ENCODE measurements at regions not wholly inside any gene's neighbourhood (a gene's known extent, or its start where the extent isn't known, plus 50 kb on each side); places are given as distances from the start of the nearest gene placed in this dataset.

GRCh38 chr18:42640160-42640559, 475.3 kb downstream of the RIT2 start:
- no peak overlapping the region for H3K4me3 ChIP-seq (ENCODE audit: low read depth, low read length)
- no peak for DNase-seq (ENCODE audit: low read depth)
- TF ChIP-seq CTCF (IDR thresholded peaks at IDR 0.05; ENCODE audit: control insufficient read depth, extremely low read depth, insufficient read depth), result no peak

DNA sequence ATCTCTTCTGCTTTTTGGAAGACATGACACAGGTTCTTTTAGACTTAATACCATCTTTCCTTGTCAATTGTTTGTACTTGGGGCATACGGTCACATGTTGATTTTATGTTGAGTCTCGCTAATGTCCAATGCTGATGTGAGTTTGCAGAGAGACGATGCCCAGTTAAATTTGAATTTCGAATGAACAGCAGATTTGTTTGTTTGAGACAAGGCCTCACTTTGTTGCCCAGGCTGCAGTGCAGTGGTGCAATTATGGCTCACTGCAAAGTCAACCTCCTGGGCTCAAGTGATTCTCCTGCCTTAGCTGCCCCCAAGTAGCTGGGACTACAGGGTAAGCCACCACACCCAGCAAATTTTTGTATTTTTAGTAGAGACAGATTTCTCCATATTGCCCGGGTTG, 473.5 kb downstream of the RIT2 start:
- H3K4me3 ChIP-seq (ENCODE audit: low read depth, low read length), result no peak overlapping the region
- TF ChIP-seq CTCF (IDR thresholded peaks at IDR 0.05; ENCODE audit: control insufficient read depth, extremely low read depth, insufficient read depth), result no peak
- no peak for DNase-seq (ENCODE audit: low read depth)

DNA sequence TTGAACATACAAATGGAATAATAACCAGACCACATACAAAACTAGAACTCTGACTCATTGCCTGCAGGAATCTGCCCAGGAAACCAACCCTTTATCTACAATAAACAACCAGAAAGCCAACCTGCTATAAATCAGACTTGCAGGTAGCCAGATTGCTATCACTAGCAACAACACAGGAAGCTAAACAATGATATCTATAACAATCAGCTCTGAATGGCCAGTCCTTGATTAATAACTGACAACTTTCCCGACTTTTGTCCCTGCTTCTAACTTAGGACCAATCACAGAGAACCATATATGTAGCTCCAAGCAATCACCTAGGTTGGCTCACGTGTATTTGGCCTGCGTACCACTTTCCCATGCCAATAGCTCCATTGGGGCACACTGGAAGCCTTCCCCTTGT, 470.8 kb downstream of the RIT2 start:
- TF ChIP-seq CTCF (IDR thresholded peaks at IDR 0.05; ENCODE audit: control insufficient read depth, extremely low read depth, insufficient read depth), result no peak
- DNase-seq (ENCODE audit: low read depth), result peak; percentile 77
- H3K4me3 ChIP-seq (ENCODE audit: low read depth, low read length), result no peak overlapping the region

DNA sequence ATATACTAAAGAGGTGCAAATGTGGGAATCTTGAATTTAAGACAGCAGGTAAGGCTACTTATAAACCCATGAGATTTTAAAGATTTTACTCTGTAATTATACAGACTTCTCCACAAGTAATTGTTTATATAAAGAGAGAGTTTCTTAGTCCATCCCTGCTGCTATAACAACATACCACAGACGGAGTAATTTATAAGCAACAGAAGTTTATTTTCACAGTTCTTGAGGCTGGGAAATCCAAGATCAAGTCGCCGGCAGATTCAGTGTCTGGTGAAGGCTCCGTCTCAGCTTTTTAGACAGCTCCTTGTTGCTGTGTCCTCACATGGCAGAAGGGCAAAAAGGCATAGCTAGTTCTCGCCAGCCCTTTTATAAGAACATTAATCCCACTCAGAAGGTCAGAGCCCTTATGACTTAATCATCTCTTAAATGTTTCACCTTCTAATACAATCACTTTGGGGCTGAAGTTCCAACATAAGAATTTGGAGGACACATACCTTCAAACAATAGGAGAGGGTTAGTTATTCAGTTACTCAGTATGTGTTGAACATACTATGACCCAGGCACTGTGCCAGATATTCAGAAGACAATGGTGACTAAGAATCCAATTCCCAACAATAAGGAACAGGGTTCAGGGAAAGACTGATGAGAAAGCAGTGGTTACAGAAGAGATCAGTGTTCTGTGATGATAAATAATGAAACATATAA, 466.0 kb downstream of the RIT2 start:
- H3K4me3 ChIP-seq (ENCODE audit: low read depth, low read length), result no peak overlapping the region
- no peak for DNase-seq (ENCODE audit: low read depth)
- TF ChIP-seq CTCF (IDR thresholded peaks at IDR 0.05; ENCODE audit: control insufficient read depth, extremely low read depth, insufficient read depth), result no peak

DNA sequence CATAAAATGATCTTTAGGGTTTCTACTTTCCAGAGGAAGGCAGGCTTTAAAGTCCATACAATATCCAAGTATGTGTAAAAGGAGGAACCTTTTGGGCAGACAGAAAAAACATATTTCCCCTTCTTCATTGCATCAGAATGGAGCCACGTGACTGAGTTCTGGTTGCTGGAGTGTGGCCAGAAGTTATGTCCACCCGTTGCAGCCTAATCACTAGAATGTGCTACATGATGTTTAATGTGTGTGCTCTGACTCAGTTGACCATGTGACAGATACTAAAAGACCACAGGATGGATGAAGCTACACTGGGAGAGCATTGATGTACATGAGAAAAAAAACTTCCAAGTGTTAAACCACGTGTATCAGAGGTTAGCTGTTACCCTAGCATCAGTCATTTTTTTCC, 460.9 kb downstream of the RIT2 start:
- no peak for DNase-seq (ENCODE audit: low read depth)
- TF ChIP-seq CTCF (IDR thresholded peaks at IDR 0.05; ENCODE audit: control insufficient read depth, extremely low read depth, insufficient read depth), result no peak
- H3K4me3 ChIP-seq (ENCODE audit: low read depth, low read length), result no peak overlapping the region

DNA sequence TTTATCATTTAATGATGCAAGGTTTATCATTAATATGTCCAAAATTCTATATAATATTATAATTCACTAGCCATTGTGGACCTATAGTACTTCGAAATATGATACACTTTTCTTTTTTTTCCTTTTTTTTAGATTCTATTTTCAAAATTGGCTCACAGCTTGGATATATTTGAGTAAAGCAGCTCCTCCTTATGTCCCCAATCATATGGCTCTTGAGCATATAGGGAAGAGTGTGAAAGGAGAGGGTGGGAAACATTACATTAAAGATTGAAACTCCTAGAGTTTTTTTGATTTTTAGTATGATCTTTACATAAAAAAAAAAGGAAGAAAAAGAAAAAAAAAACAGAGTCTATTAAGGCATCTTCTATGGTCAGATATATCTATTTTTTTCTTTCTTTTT, 457.9 kb downstream of the RIT2 start:
- no peak for TF ChIP-seq CTCF (IDR thresholded peaks at IDR 0.05; ENCODE audit: control insufficient read depth, extremely low read depth, insufficient read depth)

DNA sequence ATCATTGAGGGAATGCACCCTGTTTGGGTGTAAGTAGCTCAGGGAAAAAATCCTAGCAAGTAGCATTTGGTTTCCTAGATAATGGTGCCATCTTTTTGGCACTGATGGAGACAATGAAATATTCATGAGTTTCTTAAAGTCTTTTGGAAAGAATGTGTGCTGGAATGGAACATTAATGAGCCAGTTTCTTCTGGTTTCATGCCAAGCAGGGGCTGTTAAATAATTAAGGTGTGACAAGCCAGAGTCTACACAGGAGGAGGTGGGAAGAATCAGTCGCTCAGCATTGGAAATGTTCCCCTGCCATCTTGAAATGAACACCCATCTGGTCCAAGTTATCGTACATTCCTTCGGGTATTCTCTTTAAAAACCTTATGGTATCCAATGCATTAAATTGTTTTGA, 457.3 kb downstream of the RIT2 start:
- no peak for TF ChIP-seq CTCF (IDR thresholded peaks at IDR 0.05; ENCODE audit: control insufficient read depth, extremely low read depth, insufficient read depth)
- H3K4me3 ChIP-seq (ENCODE audit: low read depth, low read length), result no peak overlapping the region
- no peak for DNase-seq (ENCODE audit: low read depth)

More for the DNA sequence above, 457.9 kb downstream of the RIT2 start:
- DNase-seq (ENCODE audit: low read depth), result no peak
- no peak overlapping the region for H3K4me3 ChIP-seq (ENCODE audit: low read depth, low read length)

Measured in LNCaP clone FGC (cell line).